HL-60 (cell line): ENCODE measurements at regions not wholly inside any gene's neighbourhood (a gene's known extent, or its start where the extent isn't known, plus 50 kb on each side); places are given as distances from the start of the nearest gene placed in this dataset.

Source experiments
- CTCF ChIP-seq: IDR thresholded peaks from one replicate; pipeline ENCODE4 v1.5.1; 2011; ENCODE audit warnings: low read length, control low read depth, inconsistent platforms; ENCODE audit not compliant: insufficient read depth
- GABPA ChIP-seq: IDR thresholded peaks from 2 replicates; pipeline ENCODE4 v1.6.1; 2012; ENCODE audit warnings: low read depth
- POLR2AphosphoS5 ChIP-seq: IDR thresholded peaks from 2 replicates; pipeline ENCODE4 v1.6.1; 2012; ENCODE audit warnings: low read depth
- SPI1 ChIP-seq: IDR thresholded peaks from 2 replicates; pipeline ENCODE4 v1.6.1; 2012; ENCODE audit warnings: low read depth, mild to moderate bottlenecking, borderline replicate concordance
- TF ChIP-seq, protein P1 (sequence below): IDR thresholded peaks from 2 replicates; pipeline ENCODE4 v1.6.1; 2012; ENCODE audit warnings: low read depth; ENCODE audit not compliant: insufficient replicate concordance

GRCh38 chr3:96070678-96071077 is 743.7 kb upstream of the EPHA6 start:
- TF ChIP-seq CTCF (no peak), GABPA (no peak), POLR2AphosphoS5 (no peak), SPI1 (no peak)
- TF ChIP-seq, protein P1, sequence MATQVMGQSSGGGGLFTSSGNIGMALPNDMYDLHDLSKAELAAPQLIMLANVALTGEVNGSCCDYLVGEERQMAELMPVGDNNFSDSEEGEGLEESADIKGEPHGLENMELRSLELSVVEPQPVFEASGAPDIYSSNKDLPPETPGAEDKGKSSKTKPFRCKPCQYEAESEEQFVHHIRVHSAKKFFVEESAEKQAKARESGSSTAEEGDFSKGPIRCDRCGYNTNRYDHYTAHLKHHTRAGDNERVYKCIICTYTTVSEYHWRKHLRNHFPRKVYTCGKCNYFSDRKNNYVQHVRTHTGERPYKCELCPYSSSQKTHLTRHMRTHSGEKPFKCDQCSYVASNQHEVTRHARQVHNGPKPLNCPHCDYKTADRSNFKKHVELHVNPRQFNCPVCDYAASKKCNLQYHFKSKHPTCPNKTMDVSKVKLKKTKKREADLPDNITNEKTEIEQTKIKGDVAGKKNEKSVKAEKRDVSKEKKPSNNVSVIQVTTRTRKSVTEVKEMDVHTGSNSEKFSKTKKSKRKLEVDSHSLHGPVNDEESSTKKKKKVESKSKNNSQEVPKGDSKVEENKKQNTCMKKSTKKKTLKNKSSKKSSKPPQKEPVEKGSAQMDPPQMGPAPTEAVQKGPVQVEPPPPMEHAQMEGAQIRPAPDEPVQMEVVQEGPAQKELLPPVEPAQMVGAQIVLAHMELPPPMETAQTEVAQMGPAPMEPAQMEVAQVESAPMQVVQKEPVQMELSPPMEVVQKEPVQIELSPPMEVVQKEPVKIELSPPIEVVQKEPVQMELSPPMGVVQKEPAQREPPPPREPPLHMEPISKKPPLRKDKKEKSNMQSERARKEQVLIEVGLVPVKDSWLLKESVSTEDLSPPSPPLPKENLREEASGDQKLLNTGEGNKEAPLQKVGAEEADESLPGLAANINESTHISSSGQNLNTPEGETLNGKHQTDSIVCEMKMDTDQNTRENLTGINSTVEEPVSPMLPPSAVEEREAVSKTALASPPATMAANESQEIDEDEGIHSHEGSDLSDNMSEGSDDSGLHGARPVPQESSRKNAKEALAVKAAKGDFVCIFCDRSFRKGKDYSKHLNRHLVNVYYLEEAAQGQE: no peak
